ENCODE measurements at regions not wholly inside any gene's neighbourhood (a gene's known extent, or its start where the extent isn't known, plus 50 kb on each side); places are given as distances from the start of the nearest gene placed in this dataset.

GRCh38 chr18:77654302-77654701, 404.7 kb downstream of the GALR1 start:
- no peak overlapping the region for H2BK15ac ChIP-seq (ENCODE audit: low read depth, poor library complexity, severe bottlenecking)
- no peak overlapping the region for H2BK120ac ChIP-seq (ENCODE audit: low read depth, low read length)
- H3K18ac ChIP-seq (ENCODE audit: low read depth in 1 of 2, low read length in 2 of 2) = no peak overlapping the region
- 72% methylated on average over 5 of the region's 5 CpGs for WGBS
- H3K4me1 ChIP-seq (ENCODE audit: control insufficient read depth, insufficient read depth, low read depth, low read length) = peaks cover 2% of the 10 kb centered on the region
- H3K9me3 ChIP-seq (ENCODE audit: control insufficient read depth, low read length) = no peaks in the 10 kb centered on the region
- H4K8ac ChIP-seq (ENCODE audit: low read length) = no peak overlapping the region
- no peak overlapping the region for H3K9ac ChIP-seq (ENCODE audit: low read length)
- H3K14ac ChIP-seq (ENCODE audit: low read length in 2 of 2) = no peak overlapping the region
- H3K4me2 ChIP-seq (ENCODE audit: low read length, poor library complexity, severe bottlenecking) = no peak overlapping the region
- no peak overlapping the region for H3K23ac ChIP-seq (ENCODE audit: low read length in 2 of 2)
- no peaks in the 10 kb centered on the region for H3K79me1 ChIP-seq (replicated peaks; ENCODE audit: low read length, poor library complexity, severe bottlenecking)
- H3K4me3 ChIP-seq (ENCODE audit: insufficient read depth in 1 of 2, low read depth in 1 of 2, low read length in 2 of 2) = no peak overlapping the region
- no peak overlapping the region for H2AK5ac ChIP-seq (ENCODE audit: low read length, severe bottlenecking)
- no peak overlapping the region for H3K27ac ChIP-seq (ENCODE audit: low read length, poor library complexity, severe bottlenecking)
- H4K91ac ChIP-seq (ENCODE audit: low read length) = no peak overlapping the region
- H2BK5ac ChIP-seq (ENCODE audit: low read depth, low read length, poor library complexity, severe bottlenecking) = no peak overlapping the region
- H3K36me3 ChIP-seq (ENCODE audit: control insufficient read depth in 1 of 2, insufficient read depth in 2 of 2, low read depth in 1 of 2, low read length in 2 of 2) = no peaks in the 10 kb centered on the region
- peaks cover 0 to 14% of the 10 kb centered on the region in 2 experiments for H3K27me3 ChIP-seq (ENCODE audit: control insufficient read depth in 1 of 2, insufficient read depth in 1 of 2, low read length in 2 of 2)
- DNase-seq = no peak
- H2BK12ac ChIP-seq (ENCODE audit: low read length in 2 of 2) = no peak overlapping the region
- H2AFZ ChIP-seq (ENCODE audit: low read depth, low read length) = no peak overlapping the region
- H3K4ac ChIP-seq (ENCODE audit: low read depth in 1 of 2, low read length in 2 of 2) = no peak overlapping the region

- no peak overlapping the region for H2AK5ac ChIP-seq (ENCODE audit: low read length, severe bottlenecking)
- H3K9me3 ChIP-seq (ENCODE audit: control insufficient read depth, low read length) = no peaks in the 10 kb centered on the region
- no peak overlapping the region for H3K14ac ChIP-seq (ENCODE audit: low read length in 2 of 2)
- no peak overlapping the region for H3K4me3 ChIP-seq (ENCODE audit: insufficient read depth in 1 of 2, low read depth in 1 of 2, low read length in 2 of 2)
- no peak overlapping the region for H3K4me2 ChIP-seq (ENCODE audit: low read length, poor library complexity, severe bottlenecking)
- no peak overlapping the region for H3K18ac ChIP-seq (ENCODE audit: low read depth in 1 of 2, low read length in 2 of 2)
- WGBS = 83% methylated on average over 31 of the region's 31 CpGs
- H3K36me3 ChIP-seq (ENCODE audit: control insufficient read depth in 1 of 2, insufficient read depth in 2 of 2, low read depth in 1 of 2, low read length in 2 of 2) = no peaks in the 10 kb centered on the region
- no peak overlapping the region for H4K91ac ChIP-seq (ENCODE audit: low read length)
- no peak overlapping the region for H2BK5ac ChIP-seq (ENCODE audit: low read depth, low read length, poor library complexity, severe bottlenecking)
- H3K27ac ChIP-seq (ENCODE audit: low read length, poor library complexity, severe bottlenecking) = no peak overlapping the region
- H3K27me3 ChIP-seq (ENCODE audit: control insufficient read depth in 1 of 2, insufficient read depth in 1 of 2, low read length in 2 of 2) = peaks cover 0 to 17% of the 10 kb centered on the region in 2 experiments
- H4K8ac ChIP-seq (ENCODE audit: low read length) = no peak overlapping the region
- H3K23ac ChIP-seq (ENCODE audit: low read length in 2 of 2) = no peak overlapping the region
- no peak overlapping the region for H2BK12ac ChIP-seq (ENCODE audit: low read length in 2 of 2)
- no peak overlapping the region for H2BK120ac ChIP-seq (ENCODE audit: low read depth, low read length)
- H3K9ac ChIP-seq (ENCODE audit: low read length) = no peak overlapping the region
- H2BK15ac ChIP-seq (ENCODE audit: low read depth, poor library complexity, severe bottlenecking) = no peak overlapping the region
- H3K4me1 ChIP-seq (ENCODE audit: control insufficient read depth, insufficient read depth, low read depth, low read length) = no peaks in the 10 kb centered on the region
- no peak for DNase-seq
- no peak overlapping the region for H3K4ac ChIP-seq (ENCODE audit: low read depth in 1 of 2, low read length in 2 of 2)
- H2AFZ ChIP-seq (ENCODE audit: low read depth, low read length) = no peak overlapping the region
- H3K79me1 ChIP-seq (replicated peaks; ENCODE audit: low read length, poor library complexity, severe bottlenecking) = no peaks in the 10 kb centered on the region
Measured at GRCh38 chr18:77657651-77658298, 408.1 kb downstream of the GALR1 start.

GRCh38 chr18:77658299-77658662, 408.6 kb downstream of the GALR1 start:
- Histone ChIP-seq H3K4ac (ENCODE audit: low read depth in 1 of 2, low read length in 2 of 2) (no peak overlapping the region), H2BK12ac (ENCODE audit: low read length in 2 of 2) (no peak overlapping the region), H2BK120ac (ENCODE audit: low read depth, low read length) (no peak overlapping the region), H3K4me1 (ENCODE audit: control insufficient read depth, insufficient read depth, low read depth, low read length) (no peaks in the 10 kb centered on the region), H3K27me3 (ENCODE audit: control insufficient read depth in 1 of 2, insufficient read depth in 1 of 2, low read length in 2 of 2) (peaks cover 0 to 17% of the 10 kb centered on the region in 2 experiments), H3K36me3 (ENCODE audit: control insufficient read depth in 1 of 2, insufficient read depth in 2 of 2, low read depth in 1 of 2, low read length in 2 of 2) (no peaks in the 10 kb centered on the region), H2AFZ (ENCODE audit: low read depth, low read length) (no peak overlapping the region), H2AK5ac (ENCODE audit: low read length, severe bottlenecking) (no peak overlapping the region), H3K79me1 (replicated peaks; ENCODE audit: low read length, poor library complexity, severe bottlenecking) (no peaks in the 10 kb centered on the region), H2BK5ac (ENCODE audit: low read depth, low read length, poor library complexity, severe bottlenecking) (no peak overlapping the region), H3K4me2 (ENCODE audit: low read length, poor library complexity, severe bottlenecking) (no peak overlapping the region), H3K27ac (ENCODE audit: low read length, poor library complexity, severe bottlenecking) (no peak overlapping the region), H2BK15ac (ENCODE audit: low read depth, poor library complexity, severe bottlenecking) (no peak overlapping the region), H3K9me3 (ENCODE audit: control insufficient read depth, low read length) (no peaks in the 10 kb centered on the region), H3K9ac (ENCODE audit: low read length) (no peak overlapping the region), H3K4me3 (ENCODE audit: insufficient read depth in 1 of 2, low read depth in 1 of 2, low read length in 2 of 2) (no peak overlapping the region), H4K91ac (ENCODE audit: low read length) (no peak overlapping the region), H4K8ac (ENCODE audit: low read length) (no peak overlapping the region), H3K23ac (ENCODE audit: low read length in 2 of 2) (no peak overlapping the region), H3K18ac (ENCODE audit: low read depth in 1 of 2, low read length in 2 of 2) (no peak overlapping the region), H3K14ac (ENCODE audit: low read length in 2 of 2) (no peak overlapping the region)
- no peak for DNase-seq
- WGBS = 53% methylated on average over 7 of the region's 7 CpGs

- H2BK5ac ChIP-seq (ENCODE audit: low read depth, low read length, poor library complexity, severe bottlenecking) = no peak overlapping the region
- no peaks in the 10 kb centered on the region for H3K36me3 ChIP-seq (ENCODE audit: control insufficient read depth in 1 of 2, insufficient read depth in 2 of 2, low read depth in 1 of 2, low read length in 2 of 2)
- H3K4me3 ChIP-seq (ENCODE audit: insufficient read depth in 1 of 2, low read depth in 1 of 2, low read length in 2 of 2) = no peak overlapping the region
- H2BK15ac ChIP-seq (ENCODE audit: low read depth, poor library complexity, severe bottlenecking) = no peak overlapping the region
- H4K91ac ChIP-seq (ENCODE audit: low read length) = no peak overlapping the region
- no peak overlapping the region for H3K4me2 ChIP-seq (ENCODE audit: low read length, poor library complexity, severe bottlenecking)
- no peak overlapping the region for H4K8ac ChIP-seq (ENCODE audit: low read length)
- H3K18ac ChIP-seq (ENCODE audit: low read depth in 1 of 2, low read length in 2 of 2) = no peak overlapping the region
- no peaks in the 10 kb centered on the region for H3K9me3 ChIP-seq (ENCODE audit: control insufficient read depth, low read length)
- no peaks in the 10 kb centered on the region for H3K79me1 ChIP-seq (replicated peaks; ENCODE audit: low read length, poor library complexity, severe bottlenecking)
- H2BK120ac ChIP-seq (ENCODE audit: low read depth, low read length) = no peak overlapping the region
- no peak overlapping the region for H2AK5ac ChIP-seq (ENCODE audit: low read length, severe bottlenecking)
- DNase-seq = no peak
- no peak overlapping the region for H3K23ac ChIP-seq (ENCODE audit: low read length in 2 of 2)
- H3K4ac ChIP-seq (ENCODE audit: low read depth in 1 of 2, low read length in 2 of 2) = no peak overlapping the region
- no peak overlapping the region for H2BK12ac ChIP-seq (ENCODE audit: low read length in 2 of 2)
- no peak overlapping the region for H3K14ac ChIP-seq (ENCODE audit: low read length in 2 of 2)
- no peaks in the 10 kb centered on the region for H3K4me1 ChIP-seq (ENCODE audit: control insufficient read depth, insufficient read depth, low read depth, low read length)
- H3K9ac ChIP-seq (ENCODE audit: low read length) = no peak overlapping the region
- no peak overlapping the region for H2AFZ ChIP-seq (ENCODE audit: low read depth, low read length)
- H3K27me3 ChIP-seq (ENCODE audit: control insufficient read depth in 1 of 2, insufficient read depth in 1 of 2, low read length in 2 of 2) = peaks cover 0 to 17% of the 10 kb centered on the region in 2 experiments
- 72% methylated on average over 5 of the region's 5 CpGs for WGBS
- H3K27ac ChIP-seq (ENCODE audit: low read length, poor library complexity, severe bottlenecking) = no peak overlapping the region
Measured at GRCh38 chr18:77658751-77659448, 409.3 kb downstream of the GALR1 start.

All from mesenchymal stem cell (in vitro differentiated cells and primary cell).